GM13977 (cell line): ENCODE measurements at regions not wholly inside any gene's neighbourhood (a gene's known extent, or its start where the extent isn't known, plus 50 kb on each side); places are given as distances from the start of the nearest gene placed in this dataset.

Source experiments
- DNase-seq: peaks from one replicate; pipeline ENCODE4 v3.0.0; 2012; ENCODE audit warnings: low spot score
- in situ Hi-C: fragments of 300-500 bp; cut with MboI; formaldehyde crosslinking; loops from one replicate; pipeline ENCODE4 v1.12.0; 2022; ENCODE audit warnings: low sequenced_read_pairs, low pct_unique_long_range_greater_than_20kb, mixed read lengths, inconsistent platforms; ENCODE audit not compliant: unreplicated experiment
- TF ChIP-seq, protein P1 (sequence below): IDR thresholded peaks from 2 replicates; pipeline ENCODE4 v1.5.1; 2012; ENCODE audit warnings: mild to moderate bottlenecking, control low read depth; ENCODE audit not compliant: insufficient read depth; ENCODE audit errors: extremely low read depth, missing control alignments

DNA sequence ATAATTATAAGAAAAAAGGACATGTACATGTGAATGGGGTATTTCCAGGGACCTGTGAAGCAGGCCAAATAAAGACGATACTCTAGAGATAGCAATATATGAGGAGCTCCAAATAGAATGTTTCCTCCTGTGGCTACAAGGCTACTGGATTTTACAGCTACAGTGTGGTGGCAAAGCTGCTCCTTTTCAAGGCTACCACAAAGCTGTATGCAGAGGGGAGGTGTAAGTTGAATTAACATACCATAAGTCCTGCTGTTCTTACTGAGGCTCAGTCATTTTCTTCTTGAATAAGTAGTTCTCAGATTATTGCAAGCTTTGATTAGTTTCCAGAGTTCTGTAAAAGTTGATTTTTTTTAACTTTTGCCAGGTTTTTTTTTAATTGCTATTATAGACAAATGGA, 1184.6 kb upstream of the EPHA6 start:
- no peak for DNase-seq
- in situ Hi-C loops: no loop called here
- TF ChIP-seq, protein P1, sequence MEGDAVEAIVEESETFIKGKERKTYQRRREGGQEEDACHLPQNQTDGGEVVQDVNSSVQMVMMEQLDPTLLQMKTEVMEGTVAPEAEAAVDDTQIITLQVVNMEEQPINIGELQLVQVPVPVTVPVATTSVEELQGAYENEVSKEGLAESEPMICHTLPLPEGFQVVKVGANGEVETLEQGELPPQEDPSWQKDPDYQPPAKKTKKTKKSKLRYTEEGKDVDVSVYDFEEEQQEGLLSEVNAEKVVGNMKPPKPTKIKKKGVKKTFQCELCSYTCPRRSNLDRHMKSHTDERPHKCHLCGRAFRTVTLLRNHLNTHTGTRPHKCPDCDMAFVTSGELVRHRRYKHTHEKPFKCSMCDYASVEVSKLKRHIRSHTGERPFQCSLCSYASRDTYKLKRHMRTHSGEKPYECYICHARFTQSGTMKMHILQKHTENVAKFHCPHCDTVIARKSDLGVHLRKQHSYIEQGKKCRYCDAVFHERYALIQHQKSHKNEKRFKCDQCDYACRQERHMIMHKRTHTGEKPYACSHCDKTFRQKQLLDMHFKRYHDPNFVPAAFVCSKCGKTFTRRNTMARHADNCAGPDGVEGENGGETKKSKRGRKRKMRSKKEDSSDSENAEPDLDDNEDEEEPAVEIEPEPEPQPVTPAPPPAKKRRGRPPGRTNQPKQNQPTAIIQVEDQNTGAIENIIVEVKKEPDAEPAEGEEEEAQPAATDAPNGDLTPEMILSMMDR: no peak

DNA sequence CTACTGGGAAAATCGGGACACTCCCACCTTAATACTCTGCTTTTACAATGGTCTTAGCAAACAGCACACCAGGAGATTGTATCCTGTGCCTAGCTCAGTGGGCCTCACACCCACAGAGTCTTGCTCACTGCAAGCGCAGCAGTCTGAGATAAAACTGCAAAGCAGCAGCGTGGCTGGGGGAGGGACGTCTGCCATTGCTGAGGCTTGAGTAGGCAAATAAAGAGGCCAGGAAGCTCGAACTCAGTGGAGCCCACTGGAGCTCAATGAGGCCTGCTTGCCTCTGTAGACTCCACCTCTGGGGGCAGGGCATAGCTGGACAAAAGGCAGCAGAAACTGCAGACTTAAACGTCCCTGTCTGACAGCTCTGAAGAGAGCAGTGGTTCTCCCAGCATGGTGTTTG, 1169.1 kb upstream of the EPHA6 start:
- in situ Hi-C loops: no loop called here
- TF ChIP-seq, protein P1: no peak
- no peak for DNase-seq

GRCh38 chr3:95654570-95655362, 1159.6 kb upstream of the EPHA6 start:
- TF ChIP-seq, protein P1: no peak
- in situ Hi-C loops: no loop called here
- no peak for DNase-seq

GRCh38 chr3:95655363-95655986, 1158.9 kb upstream of the EPHA6 start:
- TF ChIP-seq, protein P1: no peak
- in situ Hi-C loops: no loop called here
- no peak for DNase-seq

DNA sequence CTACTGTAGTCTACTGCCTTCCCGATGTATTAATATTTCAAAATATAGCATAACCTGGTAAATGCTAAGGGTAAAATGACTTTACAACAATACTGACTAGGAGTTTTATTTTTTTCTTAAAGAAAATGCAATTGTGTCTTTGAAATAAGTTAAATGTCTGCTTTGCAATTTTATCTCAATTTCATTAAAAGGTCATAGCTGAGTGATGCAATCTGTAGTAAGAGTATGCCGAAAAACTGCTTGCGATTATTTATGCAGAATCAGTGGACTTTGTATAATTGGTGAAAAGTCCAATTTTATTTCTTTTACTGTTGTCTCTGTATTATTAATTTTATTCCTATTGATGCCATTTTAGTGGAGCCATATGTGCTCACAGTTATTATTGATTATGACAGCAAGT, 1143.6 kb upstream of the EPHA6 start:
- no peak for DNase-seq
- in situ Hi-C loops: no loop called here
- TF ChIP-seq, protein P1: no peak

DNA sequence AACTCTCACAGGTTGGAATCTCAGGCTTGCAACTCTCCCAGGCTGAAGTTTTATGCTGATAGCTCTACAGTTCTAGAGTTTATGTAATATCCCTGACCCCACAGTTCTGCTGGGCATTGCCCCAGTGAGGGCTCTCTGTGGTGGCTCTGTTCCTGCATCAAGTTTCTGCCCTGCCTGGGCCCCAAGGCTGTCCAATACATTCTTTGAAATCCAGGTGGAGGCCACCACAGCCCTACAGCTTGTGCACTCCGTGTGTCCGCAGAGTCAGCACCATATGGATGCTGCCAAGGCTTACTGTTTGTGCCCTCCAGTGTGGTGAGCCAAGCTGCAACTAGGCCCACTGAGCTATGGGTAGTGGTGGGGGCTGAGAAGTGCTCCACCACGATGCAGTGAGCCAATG, 1141.2 kb upstream of the EPHA6 start:
- TF ChIP-seq, protein P1: no peak
- no peak for DNase-seq
- in situ Hi-C loops: no loop called here
